IPS-18a (cell line): ENCODE measurements at regions not wholly inside any gene's neighbourhood (a gene's known extent, or its start where the extent isn't known, plus 50 kb on each side); places are given as distances from the start of the nearest gene placed in this dataset.
"Not testable (repeated sequence)": the region's sequence is repeated elsewhere in the genome, so short reads cannot be mapped to it uniquely, and the experiment has no call there.

Source experiments
- H3K27ac ChIP-seq: one replicate; pipeline ENCODE4 v1.5.1; 2013; ENCODE audit warnings: low read length
- H3K27me3 ChIP-seq: one replicate; pipeline ENCODE4 v1.6.1; 2013; ENCODE audit warnings: mild to moderate bottlenecking, low read length; ENCODE audit not compliant: control insufficient read depth, insufficient read depth
- H3K36me3 ChIP-seq: one replicate; pipeline ENCODE4 v1.6.1; 2013; ENCODE audit warnings: low read depth, low read length; ENCODE audit not compliant: control insufficient read depth
- H3K4me1 ChIP-seq: one replicate; pipeline ENCODE4 v1.6.1; 2013; ENCODE audit warnings: low read depth, low read length; ENCODE audit not compliant: control insufficient read depth
- H3K4me3 ChIP-seq: one replicate; pipeline ENCODE4 v1.5.1; 2013; ENCODE audit warnings: low read length
- H3K9ac ChIP-seq: one replicate; pipeline ENCODE4 v1.6.1; 2013; ENCODE audit warnings: mild to moderate bottlenecking, low read length, moderate library complexity
- H3K9me3 ChIP-seq: one replicate; pipeline ENCODE4 v1.6.1; 2013; ENCODE audit warnings: low read depth, low read length; ENCODE audit not compliant: control insufficient read depth

- no peak overlapping the region for H3K4me3 ChIP-seq
- no peaks in the 10 kb centered on the region for H3K27me3 ChIP-seq
- H3K36me3 ChIP-seq, result no peaks in the 10 kb centered on the region
- H3K4me1 ChIP-seq, result no peaks in the 10 kb centered on the region
- no peak overlapping the region for H3K9ac ChIP-seq
- no peak overlapping the region for H3K27ac ChIP-seq
- H3K9me3 ChIP-seq, result peaks cover 39% of the 10 kb centered on the region
Observed at GRCh38 chr12:34300376-34301250, 278.3 kb downstream of the ALG10 start.

- H3K27me3 ChIP-seq, result no peaks in the 10 kb centered on the region
- H3K36me3 ChIP-seq, result no peaks in the 10 kb centered on the region
- peaks cover 33% of the 10 kb centered on the region for H3K9me3 ChIP-seq
- no peak overlapping the region for H3K9ac ChIP-seq
- no peak overlapping the region for H3K4me3 ChIP-seq
- no peaks in the 10 kb centered on the region for H3K4me1 ChIP-seq
- no peak overlapping the region for H3K27ac ChIP-seq
Observed at GRCh38 chr12:34301251-34302130, 279.2 kb downstream of the ALG10 start.

- Histone ChIP-seq H3K27me3 (no peaks in the 10 kb centered on the region), H3K36me3 (no peaks in the 10 kb centered on the region), H3K4me1 (no peaks in the 10 kb centered on the region), H3K27ac (no peak overlapping the region), H3K9ac (no peak overlapping the region), H3K9me3 (peaks cover 27% of the 10 kb centered on the region), H3K4me3 (no peak overlapping the region)
Observed at GRCh38 chr12:34302131-34302885, 280.0 kb downstream of the ALG10 start.

- no peak overlapping the region for H3K27ac ChIP-seq
- H3K36me3 ChIP-seq, result no peaks in the 10 kb centered on the region
- no peaks in the 10 kb centered on the region for H3K27me3 ChIP-seq
- H3K9me3 ChIP-seq, result peaks cover 22% of the 10 kb centered on the region
- no peaks in the 10 kb centered on the region for H3K4me1 ChIP-seq
- H3K9ac ChIP-seq, result no peak overlapping the region
- H3K4me3 ChIP-seq, result no peak overlapping the region
Observed at GRCh38 chr12:34303091-34303870, 281.0 kb downstream of the ALG10 start.

- H3K9ac ChIP-seq, result no peak overlapping the region
- no peaks in the 10 kb centered on the region for H3K27me3 ChIP-seq
- H3K9me3 ChIP-seq, result peaks cover 17% of the 10 kb centered on the region
- H3K4me3 ChIP-seq, result no peak overlapping the region
- no peaks in the 10 kb centered on the region for H3K4me1 ChIP-seq
- no peaks in the 10 kb centered on the region for H3K36me3 ChIP-seq
- H3K27ac ChIP-seq, result no peak overlapping the region
Observed at GRCh38 chr12:34304001-34304400, 281.7 kb downstream of the ALG10 start.

GRCh38 chr12:34304546-34304945 is 282.2 kb downstream of the ALG10 start:
- Histone ChIP-seq H3K4me1 (no peaks in the 10 kb centered on the region), H3K27ac (no peak overlapping the region), H3K9me3 (peaks cover 17% of the 10 kb centered on the region), H3K27me3 (no peaks in the 10 kb centered on the region), H3K9ac (no peak overlapping the region), H3K4me3 (no peak overlapping the region), H3K36me3 (no peaks in the 10 kb centered on the region)

GRCh38 chr12:34305176-34305575 is 282.9 kb downstream of the ALG10 start:
- Histone ChIP-seq H3K27ac (no peak overlapping the region), H3K4me1 (no peaks in the 10 kb centered on the region), H3K4me3 (no peak overlapping the region), H3K9me3 (peaks cover 12% of the 10 kb centered on the region), H3K27me3 (no peaks in the 10 kb centered on the region), H3K9ac (no peak overlapping the region), H3K36me3 (no peaks in the 10 kb centered on the region)

- no peak overlapping the region for H3K9ac ChIP-seq
- H3K4me1 ChIP-seq, result no peaks in the 10 kb centered on the region
- H3K4me3 ChIP-seq, result no peak overlapping the region
- no peaks in the 10 kb centered on the region for H3K36me3 ChIP-seq
- H3K27me3 ChIP-seq, result no peaks in the 10 kb centered on the region
- no peak overlapping the region for H3K27ac ChIP-seq
- H3K9me3 ChIP-seq, result peaks cover 3% of the 10 kb centered on the region
Observed at GRCh38 chr12:34306133-34306830, 284.0 kb downstream of the ALG10 start.

GRCh38 chr12:34309806-34310804 is 287.8 kb downstream of the ALG10 start:
- not testable (repeated sequence) for H3K27me3 ChIP-seq, H3K4me3 ChIP-seq, H3K4me1 ChIP-seq, H3K27ac ChIP-seq, H3K9ac ChIP-seq, H3K9me3 ChIP-seq, H3K36me3 ChIP-seq
